Sigmoid colon (tissue), 6 donors: ENCODE measurements at regions not wholly inside any gene's neighbourhood (a gene's known extent, or its start where the extent isn't known, plus 50 kb on each side); places are given as distances from the start of the nearest gene placed in this dataset.

ENCODE experiments used
- DNase-seq: peaks from one replicate; pipeline ENCODE4 v3.0.0-alpha.2; 2019
- H3K27ac ChIP-seq, 4 donors: fragments of 200-600 bp; sonication (generic); one replicate each; pipeline ENCODE4 v1.5.1; 2016 to 2019; ENCODE audit warnings: mild to moderate bottlenecking in 1 of 4
- H3K27me3 ChIP-seq, 3 donors: fragments of 200-600 bp; sonication (generic); one replicate each; pipeline ENCODE4 v1.5.1; 2019; ENCODE audit warnings: mild to moderate bottlenecking in 1 of 3
- H3K36me3 ChIP-seq, 4 donors: fragments of 200-600 bp; sonication (generic); one replicate each; pipeline ENCODE4 v1.5.1; 2016 to 2019
- H3K4me1 ChIP-seq, 4 donors: fragments of 200-600 bp; sonication (generic); one replicate each; pipeline ENCODE4 v1.5.1; 2017 to 2019
- H3K4me3 ChIP-seq, 4 donors: fragments of 200-600 bp; sonication (generic); one replicate each; pipeline ENCODE4 v1.5.1; 2017 to 2019; ENCODE audit warnings: mild to moderate bottlenecking in 2 of 4, moderate library complexity in 1 of 4
- H3K9me3 ChIP-seq, 4 donors: fragments of 200-600 bp in 3 of 4; sonication (generic) in 3 of 4; one replicate each; pipeline versions ENCODE4 v1.5.1 to v1.6.1; 2013 to 2019
- EP300 ChIP-seq, 4 donors: sonication (generic); formaldehyde crosslinking; IDR thresholded peaks; one replicate each; pipeline ENCODE4 v1.6.1; 2017; ENCODE audit warnings: antibody characterized with exemption in 4 of 4
- POLR2A ChIP-seq, 2 donors: fragments of 450-650 bp; IDR thresholded peaks; one replicate each; pipeline ENCODE4 v1.6.1; 2016; ENCODE audit warnings: antibody characterized with exemption in 2 of 2, mild to moderate bottlenecking in 2 of 2, moderate library complexity in 2 of 2
- POLR2AphosphoS5 ChIP-seq, 4 donors: sonication (generic); formaldehyde crosslinking; IDR thresholded peaks; one replicate each; pipeline ENCODE4 v1.6.1; 2017; ENCODE audit warnings: antibody characterized with exemption in 4 of 4
- WGBS, 2 donors: extraction: QIAGEN DNeasy Blood & Tissue Kit; methylation state at CpG; one replicate each; pipeline ENCODE4 v1.1.7; 2013; 5-methylcytosine and 5-hydroxymethylcytosine counted together
- intact Hi-C: fragments of 100-400 bp; cut with DNase I; formaldehyde crosslinking; loops from one replicate; pipeline ENCODE4 v1.15.1; 2023
- TF ChIP-seq, protein P1 (sequence below), 4 experiments: fragments of 450-650 bp in 3 of 4; fragments of 200-600 bp in 1 of 4; IDR thresholded peaks; one replicate each; pipeline ENCODE4 v1.5.1; 2016 to 2019; ENCODE audit warnings: antibody characterized with exemption in 4 of 4, mild to moderate bottlenecking in 3 of 4, moderate library complexity in 2 of 4
- donor health status: healthy with polysubstance abuse.
- donor health status: healthy.

DNA sequence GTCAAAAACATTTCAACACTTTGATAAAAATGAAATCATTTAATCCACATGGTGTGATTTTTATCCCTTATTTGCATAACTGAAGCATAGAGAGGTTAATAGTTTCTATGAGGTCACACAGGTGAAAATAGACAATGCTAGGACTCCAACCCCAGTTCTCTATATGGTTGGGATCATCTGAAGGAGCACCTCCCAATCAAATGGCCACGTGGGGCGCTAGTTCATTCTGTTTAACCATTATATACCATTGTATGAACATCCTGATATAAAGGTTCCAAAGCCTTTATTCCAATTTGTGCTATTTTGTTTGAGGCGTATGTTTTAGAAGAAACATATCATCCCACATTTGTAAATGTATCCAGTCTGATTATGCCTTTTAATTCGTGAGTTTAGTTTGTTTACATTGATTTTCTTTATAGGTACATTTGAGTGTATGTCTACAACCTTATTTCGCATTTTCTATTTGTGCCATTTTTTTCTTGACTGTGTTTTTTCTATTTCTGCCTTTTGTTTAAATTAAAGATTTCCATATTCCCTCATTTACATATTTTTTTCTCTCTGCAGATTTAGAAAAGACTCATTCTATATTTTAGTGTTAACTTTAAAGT lies 1092.0 kb downstream of the MAT2B start:
- peaks cover 0 to 1% (median 0%) of the 10 kb centered on the region in 4 donors for H3K9me3 ChIP-seq
- H3K27ac ChIP-seq = no peak overlapping the region
- 41 to 57% methylated on average over 5 of the region's 5 CpGs for WGBS, 2 donors
- DNase-seq = no peak
- H3K36me3 ChIP-seq = no peaks in the 10 kb centered on the region
- H3K27me3 ChIP-seq = no peaks in the 10 kb centered on the region
- intact Hi-C loops = no loop called here
- TF ChIP-seq, protein P1, sequence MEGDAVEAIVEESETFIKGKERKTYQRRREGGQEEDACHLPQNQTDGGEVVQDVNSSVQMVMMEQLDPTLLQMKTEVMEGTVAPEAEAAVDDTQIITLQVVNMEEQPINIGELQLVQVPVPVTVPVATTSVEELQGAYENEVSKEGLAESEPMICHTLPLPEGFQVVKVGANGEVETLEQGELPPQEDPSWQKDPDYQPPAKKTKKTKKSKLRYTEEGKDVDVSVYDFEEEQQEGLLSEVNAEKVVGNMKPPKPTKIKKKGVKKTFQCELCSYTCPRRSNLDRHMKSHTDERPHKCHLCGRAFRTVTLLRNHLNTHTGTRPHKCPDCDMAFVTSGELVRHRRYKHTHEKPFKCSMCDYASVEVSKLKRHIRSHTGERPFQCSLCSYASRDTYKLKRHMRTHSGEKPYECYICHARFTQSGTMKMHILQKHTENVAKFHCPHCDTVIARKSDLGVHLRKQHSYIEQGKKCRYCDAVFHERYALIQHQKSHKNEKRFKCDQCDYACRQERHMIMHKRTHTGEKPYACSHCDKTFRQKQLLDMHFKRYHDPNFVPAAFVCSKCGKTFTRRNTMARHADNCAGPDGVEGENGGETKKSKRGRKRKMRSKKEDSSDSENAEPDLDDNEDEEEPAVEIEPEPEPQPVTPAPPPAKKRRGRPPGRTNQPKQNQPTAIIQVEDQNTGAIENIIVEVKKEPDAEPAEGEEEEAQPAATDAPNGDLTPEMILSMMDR (IDR thresholded peaks at IDR 0.05) = no peak
- TF ChIP-seq POLR2AphosphoS5 (IDR thresholded peaks at IDR 0.05) (no peak), EP300 (IDR thresholded peaks at IDR 0.05) (no peak), POLR2A (IDR thresholded peaks at IDR 0.05) (no peak)
- H3K4me3 ChIP-seq = no peak overlapping the region
- H3K4me1 ChIP-seq = no peaks in the 10 kb centered on the region

DNA sequence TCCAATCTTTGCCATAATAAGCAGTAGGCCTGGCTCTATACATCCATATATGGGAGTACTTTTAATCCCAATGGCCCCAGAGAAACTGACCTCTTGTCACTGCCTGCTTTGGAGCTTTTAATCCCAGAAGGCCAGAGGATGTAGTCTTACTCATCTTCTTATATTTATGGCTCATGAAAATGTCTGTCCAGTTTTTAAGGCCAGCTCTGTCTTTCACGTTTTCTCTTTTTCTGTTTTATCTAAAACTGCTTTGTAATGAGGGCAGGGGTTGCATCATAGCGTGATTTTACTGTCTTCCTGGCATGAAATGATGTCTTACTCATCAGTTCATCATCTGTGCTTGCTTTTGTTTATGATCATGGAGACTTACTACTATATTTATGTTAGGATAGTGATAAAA lies 1094.9 kb downstream of the MAT2B start:
- peaks cover 0 to 1% (median 0%) of the 10 kb centered on the region in 4 donors for H3K9me3 ChIP-seq
- no peaks in the 10 kb centered on the region for H3K36me3 ChIP-seq
- no peak overlapping the region for H3K4me3 ChIP-seq
- H3K4me1 ChIP-seq = no peaks in the 10 kb centered on the region
- TF ChIP-seq POLR2AphosphoS5 (IDR thresholded peaks at IDR 0.05) (no peak), EP300 (IDR thresholded peaks at IDR 0.05) (no peak), POLR2A (IDR thresholded peaks at IDR 0.05) (no peak)
- TF ChIP-seq, protein P1 (IDR thresholded peaks at IDR 0.05) = no peak
- 45 to 67% methylated on average over 2 of the region's 2 CpGs for WGBS, 2 donors
- no peak for DNase-seq
- H3K27me3 ChIP-seq = no peaks in the 10 kb centered on the region
- intact Hi-C loops = no loop called here
- no peak overlapping the region for H3K27ac ChIP-seq

DNA sequence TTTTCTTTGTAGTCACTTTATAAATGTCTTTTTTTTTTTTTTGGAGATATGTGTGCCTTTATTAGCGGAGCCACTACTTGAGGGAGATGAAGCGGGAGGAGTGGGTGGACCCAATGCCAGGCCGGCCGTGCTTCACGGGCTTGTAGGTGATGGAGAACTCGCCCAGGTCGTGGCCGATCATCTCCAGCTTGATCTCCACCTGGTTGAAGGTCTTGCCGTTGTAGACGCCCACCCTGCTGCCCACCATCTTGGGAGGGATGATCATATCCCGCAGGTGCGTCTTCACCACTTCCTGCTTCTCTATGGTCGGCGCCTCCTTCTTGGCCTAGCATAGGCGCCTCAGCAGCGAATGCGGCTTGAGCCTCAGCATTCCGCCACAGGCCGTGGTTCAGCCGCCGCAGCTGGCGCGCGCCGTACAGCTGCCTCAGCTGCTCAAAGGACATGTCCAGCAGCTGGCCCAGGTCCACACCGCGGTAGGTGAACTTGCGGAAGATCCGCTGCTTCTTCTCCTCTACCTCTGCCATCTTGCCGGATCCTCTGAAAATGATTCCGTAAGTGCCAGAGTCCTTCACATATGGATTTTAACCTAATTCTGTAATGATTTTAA lies 1095.6 kb downstream of the MAT2B start:
- H3K4me1 ChIP-seq = no peaks in the 10 kb centered on the region
- peak; percentile 61 for DNase-seq
- intact Hi-C loops = no loop called here
- H3K27ac ChIP-seq = no peak overlapping the region
- no peaks in the 10 kb centered on the region for H3K36me3 ChIP-seq
- no peaks in the 10 kb centered on the region for H3K27me3 ChIP-seq
- WGBS, 2 donors = 97% methylated on average over 31 of the region's 31 CpGs
- H3K9me3 ChIP-seq = peaks cover 0 to 1% (median 0%) of the 10 kb centered on the region in 4 donors
- no peak overlapping the region for H3K4me3 ChIP-seq
- TF ChIP-seq EP300 (IDR thresholded peaks at IDR 0.05) = no peak
- TF ChIP-seq, protein P1 (IDR thresholded peaks at IDR 0.05) = no peak
- no peak for TF ChIP-seq POLR2AphosphoS5 (IDR thresholded peaks at IDR 0.05)
- no peak for TF ChIP-seq POLR2A (IDR thresholded peaks at IDR 0.05)

- H3K27ac ChIP-seq = no peak overlapping the region
- intact Hi-C loops = no loop called here
- no peaks in the 10 kb centered on the region for H3K4me1 ChIP-seq
- no peak for DNase-seq
- H3K9me3 ChIP-seq = no peaks in the 10 kb centered on the region
- TF ChIP-seq POLR2AphosphoS5 (IDR thresholded peaks at IDR 0.05) (no peak), POLR2A (IDR thresholded peaks at IDR 0.05) (no peak), EP300 (IDR thresholded peaks at IDR 0.05) (no peak)
- TF ChIP-seq, protein P1 (IDR thresholded peaks at IDR 0.05) = no peak
- H3K27me3 ChIP-seq = no peaks in the 10 kb centered on the region
- 94 to 96% methylated on average over 4 of the region's 4 CpGs for WGBS, 2 donors
- H3K36me3 ChIP-seq = no peaks in the 10 kb centered on the region
- H3K4me3 ChIP-seq = no peak overlapping the region
These were observed 1103.1 kb downstream of the MAT2B start for GRCh38 chr5:164608507-164608906.
